Cardiac muscle cell (in vitro differentiated cells and primary cell): ENCODE measurements at regions not wholly inside any gene's neighbourhood (a gene's known extent, or its start where the extent isn't known, plus 50 kb on each side); places are given as distances from the start of the nearest gene placed in this dataset.

Experiments
- DNase-seq, 2 donors: peaks; one replicate each; pipeline versions ENCODE4 v3.0.0 to v3.0.0-alpha.2; 2010 to 2017; ENCODE audit warnings: low read depth in 1 of 2, low spot score in 1 of 2
- H3K27ac ChIP-seq: fragments of 200-600 bp; sonication (generic); 2 replicates; pipeline ENCODE4 v1.5.1; 2016
- H3K27me3 ChIP-seq: fragments of 200-600 bp; sonication (generic); 2 replicates; pipeline ENCODE4 v1.6.0; 2016; ENCODE audit warnings: control low read depth
- H3K36me3 ChIP-seq: fragments of 200-600 bp; sonication (generic); 2 replicates; pipeline ENCODE4 v1.5.1; 2016; ENCODE audit warnings: control low read depth
- H3K4me1 ChIP-seq: fragments of 200-600 bp; sonication (generic); 2 replicates; pipeline ENCODE4 v1.8.1; 2017; ENCODE audit warnings: low read depth, mild to moderate bottlenecking, mixed run types
- H3K4me3 ChIP-seq: fragments of 200-600 bp; sonication (generic); 2 replicates; pipeline ENCODE4 v1.5.1; 2016; ENCODE audit warnings: mild to moderate bottlenecking
- H3K9me3 ChIP-seq: fragments of 200-600 bp; sonication (generic); 2 replicates; pipeline ENCODE4 v1.5.1; 2017; ENCODE audit warnings: low read depth, mild to moderate bottlenecking, control low read depth
- CTCF ChIP-seq: IDR thresholded peaks from 2 replicates; pipeline ENCODE4 v1.5.1; 2012; ENCODE audit warnings: low read depth, mild to moderate bottlenecking, low read length

GRCh38 chr16:35687071-35687470 lies 2227.7 kb downstream of the TP53TG3F start:
- Histone ChIP-seq H3K4me3 (no peak overlapping the region), H3K27ac (no peak overlapping the region), H3K4me1 (no peaks in the 10 kb centered on the region), H3K27me3 (no peaks in the 10 kb centered on the region), H3K9me3 (no peaks in the 10 kb centered on the region), H3K36me3 (no peaks in the 10 kb centered on the region)
- no peak for DNase-seq
- no peak for TF ChIP-seq CTCF

- no peak for TF ChIP-seq CTCF
- Histone ChIP-seq H3K27ac (no peak overlapping the region), H3K36me3 (no peaks in the 10 kb centered on the region), H3K27me3 (no peaks in the 10 kb centered on the region), H3K4me1 (no peaks in the 10 kb centered on the region), H3K9me3 (no peaks in the 10 kb centered on the region), H3K4me3 (no peak overlapping the region)
- DNase-seq: no peak
These were observed 2228.4 kb downstream of the TP53TG3F start for GRCh38 chr16:35687781-35688180.

GRCh38 chr16:35689764-35690163 lies 2230.4 kb downstream of the TP53TG3F start:
- Histone ChIP-seq H3K4me3 (no peak overlapping the region), H3K27ac (no peak overlapping the region), H3K27me3 (no peaks in the 10 kb centered on the region), H3K9me3 (no peaks in the 10 kb centered on the region), H3K4me1 (no peaks in the 10 kb centered on the region), H3K36me3 (no peaks in the 10 kb centered on the region)
- no peak for TF ChIP-seq CTCF
- no peak for DNase-seq

- H3K4me1 ChIP-seq: no peaks in the 10 kb centered on the region
These were observed 2231.0 kb downstream of the TP53TG3F start for GRCh38 chr16:35690413-35690812.

GRCh38 chr16:35691057-35691456 lies 2231.6 kb downstream of the TP53TG3F start:
- Histone ChIP-seq H3K27me3 (no peaks in the 10 kb centered on the region), H3K4me3 (no peak overlapping the region), H3K9me3 (no peaks in the 10 kb centered on the region), H3K36me3 (no peaks in the 10 kb centered on the region), H3K27ac (no peak overlapping the region), H3K4me1 (no peaks in the 10 kb centered on the region)
- DNase-seq: no peak
- no peak for TF ChIP-seq CTCF

More at GRCh38 chr16:35690413-35690812, 2231.0 kb downstream of the TP53TG3F start:
- no peak for DNase-seq
- H3K4me3 ChIP-seq: no peak overlapping the region
- H3K9me3 ChIP-seq: no peaks in the 10 kb centered on the region
- H3K27ac ChIP-seq: no peak overlapping the region
- H3K27me3 ChIP-seq: no peaks in the 10 kb centered on the region
- TF ChIP-seq CTCF: no peak
- H3K36me3 ChIP-seq: no peaks in the 10 kb centered on the region

- Histone ChIP-seq H3K4me1 (no peaks in the 10 kb centered on the region), H3K4me3 (no peak overlapping the region), H3K36me3 (no peaks in the 10 kb centered on the region), H3K27ac (no peak overlapping the region), H3K9me3 (no peaks in the 10 kb centered on the region), H3K27me3 (no peaks in the 10 kb centered on the region)
- DNase-seq: no peak
- TF ChIP-seq CTCF: no peak
These were observed 2233.4 kb downstream of the TP53TG3F start for GRCh38 chr16:35692824-35693223.
